Testis (tissue), 2 donors: ENCODE measurements at regions not wholly inside any gene's neighbourhood (a gene's known extent, or its start where the extent isn't known, plus 50 kb on each side); places are given as distances from the start of the nearest gene placed in this dataset.

ENCODE experiments used
- CTCF ChIP-seq, 3 experiments: fragments of 450-650 bp in 2 of 3; fragments of 200-600 bp in 1 of 3; sonication (generic) in 1 of 3; IDR thresholded peaks; one replicate each; pipeline ENCODE4 v1.5.1; 2016 to 2019; ENCODE audit warnings: antibody characterized with exemption in 3 of 3, mild to moderate bottlenecking in 2 of 3, moderate library complexity in 1 of 3
- POLR2A ChIP-seq: fragments of 450-650 bp; IDR thresholded peaks from one replicate; pipeline ENCODE4 v1.6.1; 2017; ENCODE audit warnings: antibody characterized with exemption, mild to moderate bottlenecking, moderate library complexity

- TF ChIP-seq CTCF (IDR thresholded peaks at IDR 0.05) (no peak), POLR2A (no peak)
Measured at GRCh38 chr10:8829592-8829991, 775.1 kb downstream of the GATA3 start.
